ENCODE measurements at regions not wholly inside any gene's neighbourhood (a gene's known extent, or its start where the extent isn't known, plus 50 kb on each side); places are given as distances from the start of the nearest gene placed in this dataset.

- TF ChIP-seq MAX (IDR thresholded peaks at IDR 0.05) (no peak), NANOG (IDR thresholded peaks at IDR 0.05; ENCODE audit: insufficient read depth, low read depth, low read length, poor library complexity, severe bottlenecking) (no peak), E2F6 (IDR thresholded peaks at IDR 0.05) (no peak), SP1 (IDR thresholded peaks at IDR 0.05; ENCODE audit: low read depth, low read length) (no peak)
These were observed 217.3 kb upstream of the MTNR1B start (continued) for GRCh38 chr11:92752122-92752521.
